ENCODE measurements at regions not wholly inside any gene's neighbourhood (a gene's known extent, or its start where the extent isn't known, plus 50 kb on each side); places are given as distances from the start of the nearest gene placed in this dataset.

DNA sequence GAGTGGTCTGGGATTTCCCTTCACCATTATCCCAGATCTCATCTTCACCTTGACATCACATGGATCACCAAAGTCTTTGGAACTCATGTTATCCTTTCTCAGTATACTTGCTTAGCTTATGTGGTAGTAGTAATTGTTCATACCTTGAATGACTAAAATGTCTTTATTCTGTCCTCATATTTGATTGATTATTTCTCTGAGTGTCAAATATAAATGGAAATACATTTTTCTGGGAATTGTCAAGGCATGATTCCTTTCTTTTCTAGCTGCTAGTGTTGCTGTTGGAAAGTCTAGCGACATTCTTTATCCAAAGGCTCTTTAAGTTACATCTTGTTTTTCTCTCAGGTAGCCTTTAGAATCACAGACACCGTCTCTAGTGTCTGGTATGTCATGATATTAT is 334.4 kb downstream of the CMPK2 start:
- TF ChIP-seq ZFX (IDR thresholded peaks at IDR 0.05; ENCODE audit: borderline replicate concordance) = no peak
- TF ChIP-seq, protein P1, sequence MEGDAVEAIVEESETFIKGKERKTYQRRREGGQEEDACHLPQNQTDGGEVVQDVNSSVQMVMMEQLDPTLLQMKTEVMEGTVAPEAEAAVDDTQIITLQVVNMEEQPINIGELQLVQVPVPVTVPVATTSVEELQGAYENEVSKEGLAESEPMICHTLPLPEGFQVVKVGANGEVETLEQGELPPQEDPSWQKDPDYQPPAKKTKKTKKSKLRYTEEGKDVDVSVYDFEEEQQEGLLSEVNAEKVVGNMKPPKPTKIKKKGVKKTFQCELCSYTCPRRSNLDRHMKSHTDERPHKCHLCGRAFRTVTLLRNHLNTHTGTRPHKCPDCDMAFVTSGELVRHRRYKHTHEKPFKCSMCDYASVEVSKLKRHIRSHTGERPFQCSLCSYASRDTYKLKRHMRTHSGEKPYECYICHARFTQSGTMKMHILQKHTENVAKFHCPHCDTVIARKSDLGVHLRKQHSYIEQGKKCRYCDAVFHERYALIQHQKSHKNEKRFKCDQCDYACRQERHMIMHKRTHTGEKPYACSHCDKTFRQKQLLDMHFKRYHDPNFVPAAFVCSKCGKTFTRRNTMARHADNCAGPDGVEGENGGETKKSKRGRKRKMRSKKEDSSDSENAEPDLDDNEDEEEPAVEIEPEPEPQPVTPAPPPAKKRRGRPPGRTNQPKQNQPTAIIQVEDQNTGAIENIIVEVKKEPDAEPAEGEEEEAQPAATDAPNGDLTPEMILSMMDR (IDR thresholded peaks at IDR 0.05) = no peak
- no peak overlapping the region for H3K27ac ChIP-seq

DNA sequence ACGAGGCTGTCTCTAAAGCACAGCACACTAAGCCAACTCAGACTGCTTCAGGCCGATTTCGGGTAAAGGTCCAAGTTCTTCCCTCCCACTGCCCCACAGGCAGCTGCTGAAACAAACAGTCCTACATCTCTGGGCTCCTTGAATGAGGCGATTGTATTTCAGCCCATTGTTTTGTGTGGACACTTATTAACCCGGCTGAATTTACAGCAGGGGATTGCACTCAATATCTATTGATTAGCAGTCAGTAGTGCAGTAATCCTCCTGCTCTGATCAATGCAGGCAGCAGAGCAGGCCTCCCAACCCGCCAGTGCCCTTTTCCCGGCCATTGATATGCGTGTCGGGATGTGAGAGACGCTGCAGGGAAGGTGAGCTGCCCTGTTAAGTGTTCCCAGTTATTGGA is 330.1 kb downstream of the CMPK2 start:
- H3K27ac ChIP-seq = no peak overlapping the region
- no peak for TF ChIP-seq ZFX (IDR thresholded peaks at IDR 0.05; ENCODE audit: borderline replicate concordance)
- TF ChIP-seq, protein P1 (IDR thresholded peaks at IDR 0.05) = no peak

DNA sequence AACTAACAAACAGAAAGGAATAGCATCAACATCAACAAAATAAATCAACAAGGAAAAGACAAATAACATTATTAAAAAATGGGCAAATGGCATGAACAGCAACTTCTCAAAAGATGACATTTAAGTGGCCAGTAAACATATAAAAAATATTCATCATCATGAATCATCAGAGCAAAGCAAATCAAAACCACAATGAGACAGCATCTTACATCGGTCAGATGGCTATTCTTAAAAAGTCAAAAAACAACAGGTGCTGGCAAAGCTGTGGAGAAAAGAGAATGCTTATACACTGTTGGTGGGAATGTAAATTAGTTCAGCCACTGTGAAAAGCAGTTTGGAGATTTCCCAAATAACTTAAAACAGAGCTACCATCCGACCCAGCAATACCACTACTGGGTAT is 327.1 kb downstream of the CMPK2 start:
- no peak overlapping the region for H3K27ac ChIP-seq
- TF ChIP-seq ZFX (IDR thresholded peaks at IDR 0.05; ENCODE audit: borderline replicate concordance) = no peak
- TF ChIP-seq, protein P1 (IDR thresholded peaks at IDR 0.05) = no peak

DNA sequence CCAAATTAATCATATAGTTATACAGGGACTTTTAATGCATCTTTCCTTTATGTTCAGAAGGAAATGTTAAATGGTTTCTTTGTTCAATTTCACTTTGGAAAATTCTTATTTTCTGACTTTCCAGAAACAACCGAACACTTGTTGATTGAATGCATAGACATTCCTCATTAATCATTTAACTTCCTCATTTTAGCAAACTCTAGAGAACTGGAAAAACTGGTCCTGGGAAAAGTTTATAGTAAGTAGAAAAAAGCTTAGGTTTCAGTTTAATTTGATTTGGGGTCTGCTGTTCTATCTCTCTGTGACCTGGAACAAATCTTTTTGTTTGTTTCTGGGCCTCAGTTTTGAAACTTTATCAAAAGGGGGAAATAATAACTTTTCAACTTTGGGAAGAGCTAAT is 320.4 kb downstream of the CMPK2 start:
- no peak overlapping the region for H3K27ac ChIP-seq
- TF ChIP-seq, protein P1 (IDR thresholded peaks at IDR 0.05) = no peak
- no peak for TF ChIP-seq ZFX (IDR thresholded peaks at IDR 0.05; ENCODE audit: borderline replicate concordance)

DNA sequence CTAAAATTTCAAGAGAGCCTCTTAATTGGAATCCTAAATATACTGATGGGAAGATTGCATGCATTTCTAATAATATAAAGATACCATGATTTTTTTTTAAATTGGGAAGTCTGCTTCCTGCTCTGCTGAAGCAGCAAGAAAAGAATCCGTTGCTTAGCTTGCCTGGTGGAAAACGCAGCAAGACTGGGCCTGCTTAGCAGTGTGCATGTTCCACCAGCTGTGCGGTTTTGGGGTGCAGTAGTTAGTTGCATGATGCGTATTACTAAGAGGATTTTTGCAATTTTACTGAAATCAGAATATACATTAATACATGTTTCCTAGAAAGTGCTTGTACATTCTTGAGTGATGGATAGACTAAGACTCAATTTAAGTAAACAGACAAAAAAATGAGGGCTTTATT is 319.9 kb downstream of the CMPK2 start:
- no peak overlapping the region for H3K27ac ChIP-seq
- TF ChIP-seq, protein P1 (IDR thresholded peaks at IDR 0.05) = no peak
- TF ChIP-seq ZFX (IDR thresholded peaks at IDR 0.05; ENCODE audit: borderline replicate concordance) = no peak

DNA sequence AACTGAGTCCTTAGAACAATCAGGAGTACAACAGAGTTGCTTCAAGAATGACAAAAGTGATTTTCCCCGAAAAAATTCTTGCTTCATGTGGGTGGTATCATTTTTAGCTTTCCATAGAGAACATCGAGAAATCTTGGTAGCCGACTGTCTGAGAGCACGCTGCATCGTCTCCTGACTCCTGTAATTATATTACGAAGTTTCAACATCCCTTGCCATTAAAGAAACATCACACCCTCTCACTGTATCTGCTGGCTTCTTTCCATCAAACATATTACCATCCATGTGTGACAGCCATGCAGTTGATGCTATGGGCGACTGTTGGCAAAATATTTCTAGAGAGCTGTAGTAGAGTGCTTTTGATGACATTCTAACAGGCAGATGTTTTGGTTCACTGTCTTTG is 311.2 kb downstream of the CMPK2 start:
- no peak for TF ChIP-seq ZFX (IDR thresholded peaks at IDR 0.05; ENCODE audit: borderline replicate concordance)
- TF ChIP-seq, protein P1 (IDR thresholded peaks at IDR 0.05) = no peak
- H3K27ac ChIP-seq = no peak overlapping the region

DNA sequence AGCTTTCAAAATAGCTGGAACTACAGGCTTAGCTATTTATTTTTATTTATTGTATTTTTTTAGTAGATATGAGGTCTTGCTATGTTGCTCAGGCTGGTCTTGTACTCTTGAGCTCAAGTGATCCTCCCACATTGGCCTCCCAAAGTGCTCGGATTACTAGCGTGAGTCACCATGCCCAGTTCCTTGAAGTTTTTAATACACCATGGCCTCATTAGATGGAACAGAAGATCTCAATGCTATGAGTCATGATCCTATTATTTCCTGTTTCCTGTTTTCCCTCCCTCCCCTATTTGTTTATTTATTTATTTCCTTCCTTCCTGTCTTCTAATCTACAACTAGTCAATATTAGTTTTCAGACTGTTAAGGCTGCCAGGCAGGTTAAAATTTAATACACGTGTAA is 309.0 kb downstream of the CMPK2 start:
- TF ChIP-seq ZFX (IDR thresholded peaks at IDR 0.05; ENCODE audit: borderline replicate concordance) = no peak
- no peak overlapping the region for H3K27ac ChIP-seq

DNA sequence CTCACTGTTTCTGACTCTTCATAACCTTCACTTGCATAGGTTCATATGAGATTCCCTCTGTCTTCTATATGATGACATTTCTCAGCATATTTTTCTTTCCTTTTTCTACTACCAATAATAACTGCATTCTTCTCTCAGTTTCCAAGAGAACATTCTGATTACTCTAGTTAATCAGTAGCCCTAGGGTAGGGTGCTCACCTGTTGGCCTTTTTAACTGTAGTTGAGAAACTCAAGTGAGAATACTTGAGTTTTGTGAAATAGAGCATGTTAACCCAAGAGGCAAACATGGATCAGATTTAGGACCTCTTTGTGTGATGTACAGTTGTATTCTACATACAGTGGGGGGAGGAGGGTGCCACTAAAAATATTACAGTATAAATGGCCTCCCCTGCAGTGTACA is 308.0 kb downstream of the CMPK2 start:
- no peak overlapping the region for H3K27ac ChIP-seq
- no peak for TF ChIP-seq ZFX (IDR thresholded peaks at IDR 0.05; ENCODE audit: borderline replicate concordance)
- TF ChIP-seq, protein P1 (IDR thresholded peaks at IDR 0.05) = no peak

All from 22Rv1 (cell line).